Thoracic aorta (tissue), 2 donors: ENCODE measurements at regions not wholly inside any gene's neighbourhood (a gene's known extent, or its start where the extent isn't known, plus 50 kb on each side); places are given as distances from the start of the nearest gene placed in this dataset.

Experiments
- ATAC-seq: fragments of 150-250 bp; one replicate; pipeline ENCODE4 v1.8.0; 2017; ENCODE audit warnings: low read depth; ENCODE audit not compliant: insufficient number of reproducible peaks, low FRiP score
- DNase-seq: peaks from one replicate; pipeline ENCODE4 v3.0.0-alpha.2; 2020; ENCODE audit warnings: low spot score
- H3K27ac ChIP-seq, 2 donors: fragments of 200-600 bp; sonication (generic); 1 replicate in 1 of 2; 2 replicates in 1 of 2; pipeline ENCODE4 v1.5.1; 2016; ENCODE audit warnings: mild to moderate bottlenecking in 2 of 2, moderate library complexity in 2 of 2
- H3K27me3 ChIP-seq: fragments of 200-600 bp; sonication (generic); replicated peaks from 2 replicates; pipeline ENCODE4 v1.6.0; 2016; ENCODE audit warnings: mild to moderate bottlenecking; ENCODE audit not compliant: insufficient read depth
- H3K36me3 ChIP-seq: fragments of 200-600 bp; sonication (generic); one replicate; pipeline ENCODE4 v1.5.1; 2016
- H3K4me1 ChIP-seq, 2 donors: fragments of 200-600 bp; sonication (generic); 1 replicate in 1 of 2; 2 replicates in 1 of 2; pipeline versions ENCODE4 v1.5.1 to v1.6.0; 2016; ENCODE audit warnings: low read depth in 2 of 2, mild to moderate bottlenecking in 1 of 2; ENCODE audit not compliant: control insufficient read depth in 1 of 2
- H3K4me3 ChIP-seq: fragments of 200-600 bp; sonication (generic); 2 replicates; pipeline ENCODE4 v1.5.1; 2016; ENCODE audit warnings: mild to moderate bottlenecking
- H3K9me3 ChIP-seq: fragments of 200-600 bp; sonication (generic); 2 replicates; pipeline ENCODE4 v1.5.1; 2016
- CTCF ChIP-seq: fragments of 200-600 bp; sonication (generic); IDR thresholded peaks from one replicate; pipeline ENCODE4 v1.5.1; 2019; ENCODE audit warnings: antibody characterized with exemption

GRCh38 chr15:88309363-88309762, 52.8 kb upstream of the NTRK3 start:
- no peak for ATAC-seq
- DNase-seq = no peak
- Histone ChIP-seq H3K4me3 (no peak overlapping the region), H3K9me3 (no peaks in the 10 kb centered on the region), H3K36me3 (no peaks in the 10 kb centered on the region), H3K27me3 (no peaks in the 10 kb centered on the region), H3K4me1 (no peaks in the 10 kb centered on the region), H3K27ac (no peak overlapping the region)
- no peak for TF ChIP-seq CTCF

- Histone ChIP-seq H3K4me1 (no peaks in the 10 kb centered on the region), H3K36me3 (no peaks in the 10 kb centered on the region), H3K27me3 (no peaks in the 10 kb centered on the region), H3K4me3 (no peak overlapping the region), H3K9me3 (no peaks in the 10 kb centered on the region), H3K27ac (no peak overlapping the region)
- ATAC-seq = no peak
- TF ChIP-seq CTCF = no peak
- DNase-seq = no peak
Observed at GRCh38 chr15:88307344-88307743, 50.8 kb upstream of the NTRK3 start.
